Kidney (tissue), 13 donors: ENCODE measurements at regions not wholly inside any gene's neighbourhood (a gene's known extent, or its start where the extent isn't known, plus 50 kb on each side); places are given as distances from the start of the nearest gene placed in this dataset.
"Not testable (repeated sequence)": the region's sequence is repeated elsewhere in the genome, so short reads cannot be mapped to it uniquely, and the experiment has no call there.

Source experiments
- DNase-seq, 5 donors: peaks; one replicate each; pipeline ENCODE4 v3.0.0-alpha.2; 2013 to 2020
- FAIRE-seq: peaks from 2 replicates; lab custom pipeline; 2012; peaks lifted over from hg19 to GRCh38; lab: Jason Lieb, UNC
- H3K27ac ChIP-seq, 2 donors: one replicate each; pipeline ENCODE4 v1.7.0; 2013; ENCODE audit warnings: low read depth in 2 of 2, low read length in 2 of 2, inconsistent platforms in 1 of 2
- H3K27me3 ChIP-seq: one replicate; pipeline ENCODE4 v1.7.1; 2013; ENCODE audit warnings: low read length, inconsistent platforms; ENCODE audit not compliant: control insufficient read depth, insufficient read depth
- H3K36me3 ChIP-seq, 3 donors: one replicate each; pipeline versions ENCODE4 v1.7.0 to v1.7.1; 2013; ENCODE audit warnings: low read length in 3 of 3, control low read depth in 1 of 3, inconsistent platforms in 1 of 3; ENCODE audit not compliant: insufficient read depth in 3 of 3, control insufficient read depth in 2 of 3
- H3K4me1 ChIP-seq, 3 donors: one replicate each; pipeline versions ENCODE4 v1.7.0 to v1.7.1; 2013; ENCODE audit warnings: low read length in 3 of 3, inconsistent platforms in 1 of 3, low read depth in 1 of 3; ENCODE audit not compliant: control insufficient read depth in 2 of 3, insufficient read depth in 2 of 3
- H3K4me3 ChIP-seq, 3 donors: one replicate each; pipeline versions ENCODE4 v1.7.0 to v1.8.1; 2013; ENCODE audit warnings: low read length in 3 of 3, control low read depth in 1 of 3, inconsistent platforms in 1 of 3
- H3K9ac ChIP-seq, 3 donors: one replicate each; pipeline versions ENCODE4 v1.7.0 to v1.7.1; 2013; ENCODE audit warnings: low read length in 3 of 3, control low read depth in 1 of 3, inconsistent platforms in 1 of 3
- H3K9me3 ChIP-seq, 3 donors: one replicate each; pipeline versions ENCODE4 v1.7.0 to v1.7.1; 2013; ENCODE audit warnings: low read length in 3 of 3, control low read depth in 1 of 3, inconsistent platforms in 1 of 3; ENCODE audit not compliant: control insufficient read depth in 2 of 3, insufficient read depth in 1 of 3
- CTCF ChIP-seq: IDR thresholded peaks from 3 replicates; pipeline ENCODE4 v1.5.1; 2012; ENCODE audit warnings: mild to moderate bottlenecking, moderate library complexity, borderline replicate concordance; ENCODE audit not compliant: insufficient read depth; ENCODE audit errors: extremely low read depth
- intact Hi-C: fragments of 100-400 bp; cut with DNase I; formaldehyde crosslinking; loops from one replicate; pipeline ENCODE4 v1.11.1; 2022
- donor health status: control.
- donor health status: control.
- donor health status: control.
- donor health status: control.
- donor health status: control.
- donor health status: DM: yes; HTN: yes; CAD: no.
- donor health status: Normal renal cell carcinoma (clear cell type).

- no peaks in the 10 kb centered on the region for H3K9me3 ChIP-seq
- no peaks in the 10 kb centered on the region for H3K4me1 ChIP-seq
- no peaks in the 10 kb centered on the region for H3K27me3 ChIP-seq
- no peak for DNase-seq
- H3K36me3 ChIP-seq = no peaks in the 10 kb centered on the region
- intact Hi-C loops = no loop called here
- no peak overlapping the region for H3K9ac ChIP-seq
- no peak overlapping the region for H3K27ac ChIP-seq
- no peak for FAIRE-seq
- H3K4me3 ChIP-seq = no peak overlapping the region
- no peak for TF ChIP-seq CTCF
These were observed 192.2 kb downstream of the RFPL4B start for GRCh38 chr6:112539355-112539754.

- H3K27ac ChIP-seq, H3K4me1 ChIP-seq, H3K9me3 ChIP-seq, H3K9ac ChIP-seq, FAIRE-seq, DNase-seq, H3K4me3 ChIP-seq, H3K36me3 ChIP-seq, intact Hi-C loops, H3K27me3 ChIP-seq: not testable (repeated sequence)
These were observed 194.7 kb downstream of the RFPL4B start for GRCh38 chr6:112541847-112542246.

GRCh38 chr6:112547321-112548085 lies 200.4 kb downstream of the RFPL4B start:
- H3K9ac ChIP-seq, H3K9me3 ChIP-seq, H3K4me1 ChIP-seq, DNase-seq, H3K4me3 ChIP-seq, H3K36me3 ChIP-seq, H3K27me3 ChIP-seq, intact Hi-C loops, FAIRE-seq, H3K27ac ChIP-seq: not testable (repeated sequence)

- Histone ChIP-seq H3K27ac (no peak overlapping the region), H3K4me3 (no peak overlapping the region), H3K27me3 (no peaks in the 10 kb centered on the region), H3K9ac (no peak overlapping the region), H3K36me3 (no peaks in the 10 kb centered on the region), H3K4me1 (no peaks in the 10 kb centered on the region), H3K9me3 (no peaks in the 10 kb centered on the region)
- intact Hi-C loops = no loop called here
- no peak for TF ChIP-seq CTCF
- FAIRE-seq (peak; percentile 74), DNase-seq (no peak)
These were observed 202.6 kb downstream of the RFPL4B start for GRCh38 chr6:112549749-112550148.
